OCI-LY1 (cell line): ENCODE measurements at regions not wholly inside any gene's neighbourhood (a gene's known extent, or its start where the extent isn't known, plus 50 kb on each side); places are given as distances from the start of the nearest gene placed in this dataset.

Experiments used
- H2AFZ ChIP-seq: fragments of 200-600 bp; sonication (generic), shearing (Covaris generic); 2 replicates; pipeline ENCODE4 v1.6.0; 2014; ENCODE audit warnings: antibody characterized with exemption, mild to moderate bottlenecking, low read length
- H3F3A ChIP-seq: fragments of 200-600 bp; sonication (generic), shearing (Covaris generic); 2 replicates; pipeline ENCODE4 v1.6.0; 2014; ENCODE audit warnings: mild to moderate bottlenecking, antibody characterized with exemption, low read length, moderate library complexity; ENCODE audit not compliant: insufficient read depth
- H3K27ac ChIP-seq: fragments of 200-600 bp; sonication (generic); 2 replicates; pipeline ENCODE4 v1.5.1; 2014; ENCODE audit warnings: low read length, mixed run types, mild to moderate bottlenecking, low read depth; ENCODE audit not compliant: poor library complexity, severe bottlenecking
- H3K27me3 ChIP-seq: fragments of 200-600 bp; sonication (generic); 2 replicates; pipeline ENCODE4 v1.6.0; 2014; ENCODE audit warnings: antibody characterized with exemption, mild to moderate bottlenecking, low read length, moderate library complexity; ENCODE audit not compliant: insufficient read depth
- H3K36me3 ChIP-seq: fragments of 200-600 bp; sonication (generic); 2 replicates; pipeline ENCODE4 v1.6.1; 2014; ENCODE audit warnings: mild to moderate bottlenecking, antibody characterized with exemption, low read length, moderate library complexity, mixed read lengths; ENCODE audit not compliant: insufficient read depth
- H3K4me1 ChIP-seq: fragments of 200-600 bp; sonication (generic); 2 replicates; pipeline ENCODE4 v1.5.1; 2014; ENCODE audit warnings: mild to moderate bottlenecking, low read length, moderate library complexity; ENCODE audit not compliant: insufficient read depth, severe bottlenecking
- H3K4me2 ChIP-seq: fragments of 200-600 bp; sonication (generic), shearing (Covaris generic); 2 replicates; pipeline ENCODE4 v1.6.1; 2014; ENCODE audit warnings: low read length
- H3K4me3 ChIP-seq: fragments of 200-600 bp; sonication (generic); 2 replicates; pipeline ENCODE4 v1.5.1; 2014; ENCODE audit warnings: low read length, low read depth, mild to moderate bottlenecking, mixed read lengths; ENCODE audit not compliant: poor library complexity, severe bottlenecking
- H3K79me2 ChIP-seq: fragments of 200-600 bp; shearing (Covaris generic); 2 replicates; pipeline ENCODE4 v1.6.1; 2016; ENCODE audit warnings: mixed run types, low read length, mixed read lengths; ENCODE audit not compliant: insufficient read depth
- H3K9ac ChIP-seq: fragments of 200-600 bp; sonication (generic), shearing (Covaris generic); 2 replicates; pipeline ENCODE4 v1.6.1; 2014; ENCODE audit warnings: mild to moderate bottlenecking, low read length, mixed read lengths
- H3K9me2 ChIP-seq: fragments of 200-600 bp; sonication (generic), shearing (Covaris generic); 2 replicates; pipeline ENCODE4 v1.6.1; 2014; ENCODE audit warnings: low read depth, mild to moderate bottlenecking, low read length, mixed read lengths
- H3K9me3 ChIP-seq: fragments of 200-600 bp; shearing (Covaris generic); 2 replicates; pipeline ENCODE4 v1.6.1; 2014; ENCODE audit warnings: low read length, mixed read lengths
- H4K20me1 ChIP-seq: fragments of 200-600 bp; sonication (generic), shearing (Covaris generic); 2 replicates; pipeline ENCODE4 v1.6.0; 2016; ENCODE audit warnings: mild to moderate bottlenecking, low read length; ENCODE audit not compliant: insufficient read depth
- CTCF ChIP-seq: fragments of 200-600 bp; sonication (generic), shearing (Covaris generic); IDR thresholded peaks from 2 replicates; pipeline ENCODE4 v1.5.1; 2017; ENCODE audit warnings: mild to moderate bottlenecking, antibody characterized with exemption, low read length, moderate library complexity, mixed read lengths
- EZH2 ChIP-seq: fragments of 200-600 bp; sonication (generic), shearing (Covaris generic); IDR thresholded peaks from 2 replicates; pipeline ENCODE4 v1.8.0; 2017; ENCODE audit warnings: borderline replicate concordance, mixed run types, mild to moderate bottlenecking, antibody characterized with exemption, low read length, moderate library complexity, mixed read lengths

- H3K79me2 ChIP-seq = no peaks in the 10 kb centered on the region
- H2AFZ ChIP-seq = no peak overlapping the region
- H3K4me1 ChIP-seq = no peaks in the 10 kb centered on the region
- no peaks in the 10 kb centered on the region for H3F3A ChIP-seq
- no peaks in the 10 kb centered on the region for H3K36me3 ChIP-seq
- TF ChIP-seq CTCF = no peak
- TF ChIP-seq EZH2 = no peak
- H4K20me1 ChIP-seq = no peaks in the 10 kb centered on the region
- H3K9ac ChIP-seq = no peak overlapping the region
- H3K27ac ChIP-seq = no peak overlapping the region
- H3K4me2 ChIP-seq = no peak overlapping the region
- no peaks in the 10 kb centered on the region for H3K27me3 ChIP-seq
- no peaks in the 10 kb centered on the region for H3K9me3 ChIP-seq
- H3K9me2 ChIP-seq = no peaks in the 10 kb centered on the region
- no peak overlapping the region for H3K4me3 ChIP-seq
Observed at GRCh38 chr2:142220901-142221300, 90.1 kb upstream of the LRP1B start.

- Histone ChIP-seq H3K79me2 (no peaks in the 10 kb centered on the region), H4K20me1 (no peaks in the 10 kb centered on the region), H3K9me2 (no peaks in the 10 kb centered on the region), H2AFZ (no peak overlapping the region), H3F3A (no peaks in the 10 kb centered on the region), H3K27me3 (no peaks in the 10 kb centered on the region), H3K9me3 (no peaks in the 10 kb centered on the region), H3K9ac (no peak overlapping the region), H3K27ac (no peak overlapping the region), H3K4me3 (no peak overlapping the region), H3K36me3 (no peaks in the 10 kb centered on the region), H3K4me1 (no peaks in the 10 kb centered on the region), H3K4me2 (no peak overlapping the region)
- no peak for TF ChIP-seq CTCF
- TF ChIP-seq EZH2 = no peak
Observed at GRCh38 chr2:142220239-142220638, 89.4 kb upstream of the LRP1B start.

DNA sequence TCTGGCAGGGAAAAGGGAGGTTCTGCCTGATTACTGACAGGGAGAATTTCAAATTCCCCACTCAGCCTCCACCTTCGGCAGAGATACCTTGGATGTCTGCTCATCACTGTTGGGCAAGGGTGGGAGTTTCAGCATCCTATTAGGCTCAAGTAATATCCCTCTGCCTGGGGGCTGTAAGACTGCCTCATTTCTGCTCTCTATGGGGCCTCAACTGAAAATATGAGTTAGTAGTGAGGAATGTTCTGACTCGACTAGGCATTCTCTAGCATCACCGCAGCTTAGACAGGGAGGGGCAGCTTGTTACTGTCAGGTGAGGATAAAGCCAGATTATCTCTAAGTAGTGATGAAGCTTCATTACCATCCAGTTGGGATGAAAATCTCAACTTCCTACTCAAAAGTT, 87.7 kb upstream of the LRP1B start:
- Histone ChIP-seq H4K20me1 (no peaks in the 10 kb centered on the region), H2AFZ (no peak overlapping the region)

More for the DNA sequence above, 87.7 kb upstream of the LRP1B start:
- no peaks in the 10 kb centered on the region for H3K4me1 ChIP-seq
- H3K79me2 ChIP-seq = no peaks in the 10 kb centered on the region
- H3K4me2 ChIP-seq = no peak overlapping the region
- H3K9ac ChIP-seq = no peak overlapping the region
- no peak for TF ChIP-seq EZH2
- no peak for TF ChIP-seq CTCF
- no peak overlapping the region for H3K27ac ChIP-seq
- H3K9me3 ChIP-seq = no peaks in the 10 kb centered on the region
- no peaks in the 10 kb centered on the region for H3K27me3 ChIP-seq
- H3K9me2 ChIP-seq = no peaks in the 10 kb centered on the region
- H3K4me3 ChIP-seq = no peak overlapping the region
- H3K36me3 ChIP-seq = no peaks in the 10 kb centered on the region
- H3F3A ChIP-seq = no peaks in the 10 kb centered on the region
